Heart right ventricle (tissue), 16 donors: ENCODE measurements at regions not wholly inside any gene's neighbourhood (a gene's known extent, or its start where the extent isn't known, plus 50 kb on each side); places are given as distances from the start of the nearest gene placed in this dataset.

Experiments
- ATAC-seq, 8 donors: fragments of 200-7000 bp; cut with Tn5 transposase; one replicate each; pipeline ENCODE4 v1.9.1; 2020; ENCODE audit warnings: mild to moderate bottlenecking in 8 of 8, moderate library complexity in 8 of 8, moderate number of reproducible peaks in 1 of 8
- DNase-seq, 2 donors: peaks; one replicate each; pipeline ENCODE4 v3.0.0-alpha.2; 2020
- H3K27ac ChIP-seq, 10 donors: fragments of 200-600 bp; sonication (generic) in 2 of 10; one replicate each; pipeline versions ENCODE4 v1.5.0 to v1.8.0; 2020 to 2022; ENCODE audit warnings: mild to moderate bottlenecking in 3 of 10
- H3K27me3 ChIP-seq, 7 donors: fragments of 200-600 bp; one replicate each; pipeline ENCODE4 v1.8.0; 2021 to 2022; ENCODE audit warnings: mild to moderate bottlenecking in 2 of 7
- H3K36me3 ChIP-seq, 9 donors: fragments of 200-600 bp; sonication (generic) in 1 of 9; one replicate each; pipeline versions ENCODE4 v1.5.0 to v1.8.0; 2020 to 2022; ENCODE audit warnings: mild to moderate bottlenecking in 2 of 9
- H3K4me1 ChIP-seq, 9 donors: fragments of 200-600 bp; sonication (generic) in 1 of 9; one replicate each; pipeline versions ENCODE4 v1.5.0 to v1.8.0; 2020 to 2022; ENCODE audit warnings: mild to moderate bottlenecking in 4 of 9
- H3K4me3 ChIP-seq, 10 donors: fragments of 200-600 bp; sonication (generic) in 2 of 10; one replicate each; pipeline versions ENCODE4 v1.5.0 to v1.8.0; 2020 to 2022; ENCODE audit warnings: mild to moderate bottlenecking in 7 of 10, moderate library complexity in 2 of 10
- H3K9me3 ChIP-seq, 11 donors: fragments of 200-600 bp in 10 of 11; sonication (generic) in 2 of 11; one replicate each; pipeline versions ENCODE4 v1.5.0 to v1.8.0; 2013 to 2022; ENCODE audit warnings: mild to moderate bottlenecking in 2 of 11, control low read depth in 1 of 11, moderate library complexity in 1 of 11
- CTCF ChIP-seq, 9 donors: fragments of 200-600 bp; sonication (generic) in 2 of 9; IDR thresholded peaks; one replicate each; pipeline versions ENCODE4 v1.5.0 to v1.8.0; 2021 to 2022; ENCODE audit warnings: antibody characterized with exemption in 9 of 9, mild to moderate bottlenecking in 5 of 9, moderate library complexity in 1 of 9
- WGBS, 2 donors: extraction: QIAGEN DNeasy Blood & Tissue Kit; methylation state at CpG; one replicate each; pipeline ENCODE4 v1.1.7; 2013; ENCODE audit warnings: inconsistent platforms in 1 of 2; 5-methylcytosine and 5-hydroxymethylcytosine counted together
- intact Hi-C, 10 donors: fragments of 100-400 bp; cut with DNase I; formaldehyde crosslinking; loops; one replicate each; pipeline versions ENCODE4 v1.11.1 to v1.14.2; 2022
- donor health status: Arrhythmogenic right ventricular cardiomyopathy.
- donor health status: ischemic (EF 13 %, LVEDD 7.1; RV severe dilation, severe dysfunction).
- donor health status: healthy with polysubstance abuse.
- donor health status: DM: no; HTN: yes; CAD: no.
- donor health status: DM: no; HTN: no; CAD: no.
- donor health status: ischemic (EF 25% LVEDD 6.9; RV normal size, moderate dysfunction).
- donor health status: ischemic (EF 25% LVEDD 5.7; RV mildly dilated, moderate dysfunction).
- donor health status: healthy.
- donor health status: DM: yes; HTN: yes; CAD: no.
- donor health status: Ischemic cardiomyopathy.
- donor health status: ischemic (EF 35%, LVEDD 5.7; RV mildly dilated, moderate dysfunction).
- donor health status: nonischemic (EF 11% LVEDD 7.7; RV severe dilation, severe dysfunction).
- donor health status: DM: yes; HTN: yes; CAD: no.
- donor health status: PGD.
- donor health status: ischemic (EF 29% LVEDD 5.4; RV normal size, mild dysfunction).
- donor health status: nonischemic (EF 23%, LVEDD 6.1; RV moderate dilation, normal function).

- DNase-seq: no peak
- 84 to 90% methylated on average over 5 of the region's 5 CpGs for WGBS, 2 donors
Observed at GRCh38 chr2:2755990-2756389, 424.9 kb upstream of the MYT1L start.

GRCh38 chr2:2754940-2755339 is 423.9 kb upstream of the MYT1L start:
- Histone ChIP-seq H3K27ac (no peak overlapping the region), H3K4me3 (no peak overlapping the region), H3K36me3 (no peaks in the 10 kb centered on the region), H3K4me1 (peaks cover 0 to 5% (median 0%) of the 10 kb centered on the region in 9 donors), H3K9me3 (peaks cover 0 to 12% (median 0%) of the 10 kb centered on the region in 11 donors), H3K27me3 (no peaks in the 10 kb centered on the region)
- DNase-seq (no peak), ATAC-seq (no peak)
- 85 to 89% methylated on average over 5 of the region's 5 CpGs for WGBS, 2 donors
- no peak for TF ChIP-seq CTCF (IDR thresholded peaks at IDR 0.05)
- intact Hi-C loops: no loop called here

More at GRCh38 chr2:2755990-2756389, 424.9 kb upstream of the MYT1L start:
- Histone ChIP-seq H3K36me3 (no peaks in the 10 kb centered on the region), H3K9me3 (peaks cover 0 to 22% (median 6%) of the 10 kb centered on the region in 11 donors), H3K4me1 (peaks cover 0 to 5% (median 0%) of the 10 kb centered on the region in 9 donors), H3K4me3 (no peak overlapping the region), H3K27me3 (no peaks in the 10 kb centered on the region), H3K27ac (no peak overlapping the region)
- ATAC-seq: no peak
- intact Hi-C loops: no loop called here
- TF ChIP-seq CTCF (IDR thresholded peaks at IDR 0.05): no peak

GRCh38 chr2:2751715-2752315 is 420.7 kb upstream of the MYT1L start:
- Histone ChIP-seq H3K9me3 (peaks cover 0 to 12% (median 0%) of the 10 kb centered on the region in 11 donors), H3K4me3 (no peak overlapping the region), H3K36me3 (no peaks in the 10 kb centered on the region), H3K4me1 (no peaks in the 10 kb centered on the region), H3K27ac (no peak overlapping the region), H3K27me3 (no peaks in the 10 kb centered on the region)
- no peak for TF ChIP-seq CTCF (IDR thresholded peaks at IDR 0.05)
- no peak for ATAC-seq
- intact Hi-C loops: no loop called here
- no peak for DNase-seq
- WGBS, 2 donors: 91 to 92% methylated on average over 14 of the region's 14 CpGs

- H3K9me3 ChIP-seq: peaks cover 0 to 12% (median 0%) of the 10 kb centered on the region in 11 donors
- DNase-seq (no peak), ATAC-seq (no peak)
- H3K27me3 ChIP-seq: no peaks in the 10 kb centered on the region
- no peak overlapping the region for H3K27ac ChIP-seq
- H3K36me3 ChIP-seq: no peaks in the 10 kb centered on the region
- intact Hi-C loops: no loop called here
- H3K4me3 ChIP-seq: no peak overlapping the region
- WGBS, 2 donors: 95% methylated on average over 44 of the region's 44 CpGs
- no peak for TF ChIP-seq CTCF (IDR thresholded peaks at IDR 0.05)
- no peaks in the 10 kb centered on the region for H3K4me1 ChIP-seq
Observed at GRCh38 chr2:2750867-2751714, 420.0 kb upstream of the MYT1L start.
